Caco-2 (cell line): ENCODE measurements at regions not wholly inside any gene's neighbourhood (a gene's known extent, or its start where the extent isn't known, plus 50 kb on each side); places are given as distances from the start of the nearest gene placed in this dataset.

ENCODE experiments used
- BruUV-seq: library from RNA; stranded (reverse); fragments of 400-500 nt; replicated peaks from 2 replicates; lab custom pipeline; 2021; lab: Mats Ljungman, UMichigan
- CTCF ChIA-PET: fragments of 300-600 bp; sonication (Branson Sonifier 250); formaldehyde crosslinking; loops from one replicate; lab custom pipeline; 2022; ENCODE audit warnings: antibody characterized with exemption; lab: Charles Lee
- POLR2A ChIA-PET: fragments of 300-600 bp; sonication (Branson Sonifier 250); formaldehyde crosslinking; loops from one replicate; lab custom pipeline; 2022; ENCODE audit warnings: antibody characterized with exemption; lab: Charles Lee
- DNase-seq, 2 experiments: peaks; one replicate each; pipeline versions ENCODE4 v3.0.0 to v3.0.0-alpha.2; 2020 to 2022
- H3K27me3 ChIP-seq: replicated peaks from 2 replicates; pipeline ENCODE4 v1.6.0; 2011; ENCODE audit warnings: low read length; ENCODE audit not compliant: control insufficient read depth, insufficient read depth
- H3K36me3 ChIP-seq: 2 replicates; pipeline ENCODE4 v1.5.1; 2011; ENCODE audit warnings: low read length; ENCODE audit not compliant: control insufficient read depth, insufficient read depth
- H3K4me1 ChIP-seq: fragments of 250-450 bp; sonication (Bioruptor Pico); 2 replicates; pipeline ENCODE4 v1.5.1; 2020; ENCODE audit warnings: mild to moderate bottlenecking
- H3K4me3 ChIP-seq: 2 replicates; pipeline ENCODE4 v1.5.1; 2011; ENCODE audit warnings: low read depth, mild to moderate bottlenecking, control low read depth, low read length
- H3K9me3 ChIP-seq: fragments of 250-450 bp; sonication (Bioruptor Pico); 2 replicates; pipeline ENCODE4 v1.5.1; 2020; ENCODE audit warnings: mild to moderate bottlenecking, moderate library complexity
- H3K27ac Mint-ChIP-seq: one replicate; pipeline ENCODE4 v1.8.0; 2022; ENCODE audit warnings: mixed read lengths; ENCODE audit not compliant: unreplicated experiment
- H3K27me3 Mint-ChIP-seq: one replicate; pipeline ENCODE4 v1.8.0; 2022; ENCODE audit warnings: mixed read lengths; ENCODE audit not compliant: insufficient read depth, unreplicated experiment
- H3K36me3 Mint-ChIP-seq: one replicate; pipeline ENCODE4 v1.8.0; 2022; ENCODE audit warnings: mild to moderate bottlenecking, mixed read lengths; ENCODE audit not compliant: insufficient read depth, unreplicated experiment
- H3K4me1 Mint-ChIP-seq: one replicate; pipeline ENCODE4 v1.8.0; 2022; ENCODE audit warnings: low read depth, mixed read lengths; ENCODE audit not compliant: unreplicated experiment
- H3K4me3 Mint-ChIP-seq: one replicate; pipeline ENCODE4 v1.8.0; 2022; ENCODE audit warnings: mild to moderate bottlenecking, moderate library complexity, mixed read lengths; ENCODE audit not compliant: unreplicated experiment
- H3K9me3 Mint-ChIP-seq: one replicate; pipeline ENCODE4 v1.8.0; 2022; ENCODE audit warnings: mixed read lengths; ENCODE audit not compliant: unreplicated experiment
- intact Hi-C: fragments of 100-400 bp; cut with micrococcal nuclease; formaldehyde crosslinking; loops from one replicate; pipeline ENCODE4 v1.10.0; 2022; ENCODE audit not compliant: unreplicated experiment
- TF ChIP-seq, protein P1 (sequence below), 2 experiments: fragments of 200-600 bp in 1 of 2; IDR thresholded peaks; 1 replicate in 1 of 2; 2 replicates in 1 of 2; pipeline versions ENCODE4 v1.5.1 to v1.8.0; 2011 to 2022; ENCODE audit warnings: antibody characterized with exemption in 1 of 2, control low read depth in 1 of 2, inconsistent platforms in 1 of 2, low read depth in 1 of 2, low read length in 1 of 2, mild to moderate bottlenecking in 1 of 2, moderate library complexity in 1 of 2; ENCODE audit not compliant: insufficient read depth in 1 of 2, severe bottlenecking in 1 of 2, unreplicated experiment in 1 of 2

DNA sequence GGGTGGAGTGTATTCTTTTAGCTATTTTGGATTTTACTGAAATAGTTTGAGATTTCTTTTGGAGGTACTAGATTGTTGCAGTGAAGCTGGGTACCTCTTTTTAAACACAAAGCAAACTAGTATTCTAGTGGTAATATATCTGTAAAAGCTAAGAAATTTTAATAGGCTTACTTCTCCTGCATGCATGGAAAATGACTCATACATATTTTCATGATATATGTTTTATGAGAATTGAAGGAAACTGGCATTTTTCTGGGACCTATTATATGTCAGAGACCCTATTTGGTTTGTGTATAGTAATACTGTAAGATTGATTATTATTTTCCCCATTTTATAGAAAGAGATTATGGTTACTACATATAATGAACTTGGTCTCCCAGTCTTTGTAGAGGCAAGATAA is 851.0 kb downstream of the DIPK2A start:
- Histone ChIP-seq H3K36me3 (no peaks in the 10 kb centered on the region), H3K9me3 (no peaks in the 10 kb centered on the region), H3K27me3 (no peaks in the 10 kb centered on the region), H3K4me1 (no peaks in the 10 kb centered on the region), H3K4me3 (no peak overlapping the region)
- no peak overlapping the region for H3K4me3 Mint-ChIP-seq
- TF ChIP-seq, protein P1, sequence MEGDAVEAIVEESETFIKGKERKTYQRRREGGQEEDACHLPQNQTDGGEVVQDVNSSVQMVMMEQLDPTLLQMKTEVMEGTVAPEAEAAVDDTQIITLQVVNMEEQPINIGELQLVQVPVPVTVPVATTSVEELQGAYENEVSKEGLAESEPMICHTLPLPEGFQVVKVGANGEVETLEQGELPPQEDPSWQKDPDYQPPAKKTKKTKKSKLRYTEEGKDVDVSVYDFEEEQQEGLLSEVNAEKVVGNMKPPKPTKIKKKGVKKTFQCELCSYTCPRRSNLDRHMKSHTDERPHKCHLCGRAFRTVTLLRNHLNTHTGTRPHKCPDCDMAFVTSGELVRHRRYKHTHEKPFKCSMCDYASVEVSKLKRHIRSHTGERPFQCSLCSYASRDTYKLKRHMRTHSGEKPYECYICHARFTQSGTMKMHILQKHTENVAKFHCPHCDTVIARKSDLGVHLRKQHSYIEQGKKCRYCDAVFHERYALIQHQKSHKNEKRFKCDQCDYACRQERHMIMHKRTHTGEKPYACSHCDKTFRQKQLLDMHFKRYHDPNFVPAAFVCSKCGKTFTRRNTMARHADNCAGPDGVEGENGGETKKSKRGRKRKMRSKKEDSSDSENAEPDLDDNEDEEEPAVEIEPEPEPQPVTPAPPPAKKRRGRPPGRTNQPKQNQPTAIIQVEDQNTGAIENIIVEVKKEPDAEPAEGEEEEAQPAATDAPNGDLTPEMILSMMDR (IDR thresholded peaks at IDR 0.05; ENCODE audit: insufficient read depth in 1 of 2, low read depth in 1 of 2, low read length in 1 of 2, severe bottlenecking in 1 of 2, unreplicated experiment in 1 of 2), result no peak
- H3K27ac Mint-ChIP-seq, result no peak overlapping the region
- ChIA-PET POLR2A (no interaction called here), CTCF (no interaction called here)
- intact Hi-C loops, result no loop called here
- no peaks in the 10 kb centered on the region for H3K4me1 Mint-ChIP-seq
- H3K27me3 Mint-ChIP-seq, result no peaks in the 10 kb centered on the region
- no peaks in the 10 kb centered on the region for H3K36me3 Mint-ChIP-seq
- no peak for DNase-seq
- H3K9me3 Mint-ChIP-seq, result no peaks in the 10 kb centered on the region
- no TSS peak for BruUV-seq

DNA sequence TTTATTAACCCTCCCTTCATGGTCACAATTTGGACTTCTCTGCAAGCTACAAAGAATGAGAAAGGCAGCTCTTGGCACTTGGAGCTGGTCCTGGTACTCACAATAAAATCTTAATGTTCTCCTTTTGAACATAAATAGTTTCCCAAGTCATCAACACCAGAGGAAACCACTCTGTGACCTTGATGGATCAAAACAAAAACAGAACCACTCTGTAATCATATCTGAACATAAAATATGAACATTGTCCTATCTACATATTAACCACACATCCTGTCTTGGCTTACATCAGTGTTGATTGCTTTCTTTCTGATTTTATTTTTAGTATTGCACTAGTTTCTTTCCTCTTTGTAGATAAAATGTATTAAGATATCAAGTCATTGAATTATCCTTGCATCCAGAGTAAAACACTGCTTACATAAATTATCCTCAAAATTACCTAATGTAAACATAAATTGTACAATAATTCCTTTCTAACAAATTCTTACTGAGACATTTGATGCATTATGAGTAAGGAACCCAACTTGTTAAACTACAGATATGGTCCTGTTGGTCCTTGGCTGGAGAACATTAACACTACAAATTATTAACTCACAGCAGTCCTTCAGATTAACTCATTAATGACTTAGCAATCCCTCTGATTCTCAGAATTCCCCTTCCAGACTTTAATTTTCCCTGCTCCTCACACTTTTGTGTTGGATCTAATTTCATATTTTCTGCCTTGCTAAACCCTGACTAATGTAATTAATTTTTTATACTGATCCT is 860.5 kb downstream of the DIPK2A start:
- POLR2A ChIA-PET, result no interaction called here
- no peaks in the 10 kb centered on the region for H3K4me1 Mint-ChIP-seq
- CTCF ChIA-PET, result no interaction called here
- no peaks in the 10 kb centered on the region for H3K4me1 ChIP-seq
- no peak overlapping the region for H3K4me3 ChIP-seq
- no peaks in the 10 kb centered on the region for H3K36me3 Mint-ChIP-seq
- no peak overlapping the region for H3K27ac Mint-ChIP-seq
- no peaks in the 10 kb centered on the region for H3K27me3 ChIP-seq
- H3K27me3 Mint-ChIP-seq, result peaks cover 2% of the 10 kb centered on the region
- DNase-seq, result no peak
- no peaks in the 10 kb centered on the region for H3K9me3 Mint-ChIP-seq
- TF ChIP-seq, protein P1 (IDR thresholded peaks at IDR 0.05; ENCODE audit: insufficient read depth in 1 of 2, low read depth in 1 of 2, low read length in 1 of 2, severe bottlenecking in 1 of 2, unreplicated experiment in 1 of 2), result no peak
- H3K4me3 Mint-ChIP-seq, result no peak overlapping the region
- intact Hi-C loops, result no loop called here
- H3K9me3 ChIP-seq, result no peaks in the 10 kb centered on the region
- no TSS peak for BruUV-seq
- H3K36me3 ChIP-seq, result no peaks in the 10 kb centered on the region

DNA sequence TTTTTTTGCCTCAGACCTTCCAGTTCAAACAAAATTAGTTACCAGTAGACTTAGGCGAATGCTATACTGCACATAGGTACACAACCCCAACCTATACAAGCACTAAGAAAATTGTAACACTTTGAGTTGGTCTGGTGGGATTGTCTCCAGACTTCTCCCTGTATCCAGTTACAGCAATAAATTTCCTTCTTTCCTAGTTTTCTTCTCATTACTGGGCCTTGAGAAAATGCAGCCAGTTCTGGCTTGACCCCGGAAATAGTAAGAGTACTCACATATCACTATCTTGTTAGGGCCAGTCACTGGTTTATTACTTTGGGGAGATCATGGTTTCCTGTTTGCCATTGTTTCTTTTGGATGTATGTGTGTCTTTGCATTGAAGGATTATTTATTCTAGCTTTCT is 868.4 kb downstream of the DIPK2A start:
- intact Hi-C loops, result loop anchor here (10.0 kb wide), 1 partner anchor 945 kb away; no protein-coding TSS in a partner anchor
- no peaks in the 10 kb centered on the region for H3K4me1 Mint-ChIP-seq
- Histone ChIP-seq H3K36me3 (no peaks in the 10 kb centered on the region), H3K27me3 (no peaks in the 10 kb centered on the region), H3K4me1 (no peaks in the 10 kb centered on the region), H3K4me3 (no peak overlapping the region), H3K9me3 (no peaks in the 10 kb centered on the region)
- H3K27ac Mint-ChIP-seq, result no peak overlapping the region
- BruUV-seq, result no TSS peak
- no peaks in the 10 kb centered on the region for H3K9me3 Mint-ChIP-seq
- ChIA-PET POLR2A (no interaction called here), CTCF (no interaction called here)
- no peak overlapping the region for H3K4me3 Mint-ChIP-seq
- no peak for DNase-seq
- no peaks in the 10 kb centered on the region for H3K27me3 Mint-ChIP-seq
- TF ChIP-seq, protein P1 (IDR thresholded peaks at IDR 0.05; ENCODE audit: insufficient read depth in 1 of 2, low read depth in 1 of 2, low read length in 1 of 2, severe bottlenecking in 1 of 2, unreplicated experiment in 1 of 2), result no peak
- no peaks in the 10 kb centered on the region for H3K36me3 Mint-ChIP-seq
